ENCODE measurements at regions not wholly inside any gene's neighbourhood (a gene's known extent, or its start where the extent isn't known, plus 50 kb on each side); places are given as distances from the start of the nearest gene placed in this dataset.

- TF ChIP-seq POLR2A (IDR thresholded peaks at IDR 0.05) (no peak), POLR2AphosphoS5 (IDR thresholded peaks at IDR 0.05) (no peak), CTCF (IDR thresholded peaks at IDR 0.05) (no peak), EP300 (IDR thresholded peaks at IDR 0.05) (no peak)
Observed at GRCh38 chr12:65616022-65616421, 208.3 kb upstream of the HMGA2 start.

Data from sigmoid colon (tissue), 4 donors.